Skeletal muscle satellite cell (primary cell): ENCODE measurements at regions not wholly inside any gene's neighbourhood (a gene's known extent, or its start where the extent isn't known, plus 50 kb on each side); places are given as distances from the start of the nearest gene placed in this dataset.
"Not testable (repeated sequence)": the region's sequence is repeated elsewhere in the genome, so short reads cannot be mapped to it uniquely, and the experiment has no call there.

Experiments
- H3K27me3 ChIP-seq: 2 replicates; pipeline ENCODE4 v1.7.0; 2013; ENCODE audit warnings: low read length; ENCODE audit not compliant: control insufficient read depth, insufficient read depth
- H3K36me3 ChIP-seq: 2 replicates; pipeline ENCODE4 v1.7.0; 2013; ENCODE audit warnings: mild to moderate bottlenecking, control low read depth, low read length; ENCODE audit not compliant: insufficient read depth
- H3K4me1 ChIP-seq: 2 replicates; pipeline ENCODE4 v1.7.0; 2013; ENCODE audit warnings: low read length; ENCODE audit not compliant: control insufficient read depth, insufficient read depth
- H3K4me2 ChIP-seq: 2 replicates; pipeline ENCODE4 v1.7.0; 2013; ENCODE audit warnings: mild to moderate bottlenecking, low read length
- H3K4me3 ChIP-seq: 2 replicates; pipeline ENCODE4 v1.7.0; 2013; ENCODE audit warnings: low read length
- H3K9ac ChIP-seq: 2 replicates; pipeline ENCODE4 v1.7.0; 2013; ENCODE audit warnings: mild to moderate bottlenecking, low read depth, low read length, moderate library complexity
- H3K9me3 ChIP-seq: replicated peaks from 2 replicates; pipeline ENCODE4 v1.7.0; 2013; ENCODE audit warnings: mild to moderate bottlenecking, control low read depth, low read length

GRCh38 chr5:130294798-130295197 is 390.5 kb downstream of the CHSY3 start:
- not testable (repeated sequence) for H3K27me3 ChIP-seq, H3K9ac ChIP-seq, H3K9me3 ChIP-seq, H3K4me1 ChIP-seq, H3K4me2 ChIP-seq, H3K36me3 ChIP-seq, H3K4me3 ChIP-seq

- no peaks in the 10 kb centered on the region for H3K27me3 ChIP-seq
- peaks cover 17% of the 10 kb centered on the region for H3K4me1 ChIP-seq
- no peak overlapping the region for H3K9ac ChIP-seq
Observed at GRCh38 chr5:130290219-130290618, 386.0 kb downstream of the CHSY3 start.

GRCh38 chr5:130289132-130290088 is 385.1 kb downstream of the CHSY3 start:
- Histone ChIP-seq H3K27me3 (no peaks in the 10 kb centered on the region), H3K4me3 (no peak overlapping the region), H3K4me1 (peaks cover 17% of the 10 kb centered on the region), H3K36me3 (no peaks in the 10 kb centered on the region), H3K9ac (no peak overlapping the region), H3K9me3 (no peaks in the 10 kb centered on the region), H3K4me2 (no peak overlapping the region)

More at GRCh38 chr5:130290219-130290618, 386.0 kb downstream of the CHSY3 start:
- no peak overlapping the region for H3K4me3 ChIP-seq
- no peaks in the 10 kb centered on the region for H3K36me3 ChIP-seq
- H3K9me3 ChIP-seq: no peaks in the 10 kb centered on the region
- no peak overlapping the region for H3K4me2 ChIP-seq

DNA sequence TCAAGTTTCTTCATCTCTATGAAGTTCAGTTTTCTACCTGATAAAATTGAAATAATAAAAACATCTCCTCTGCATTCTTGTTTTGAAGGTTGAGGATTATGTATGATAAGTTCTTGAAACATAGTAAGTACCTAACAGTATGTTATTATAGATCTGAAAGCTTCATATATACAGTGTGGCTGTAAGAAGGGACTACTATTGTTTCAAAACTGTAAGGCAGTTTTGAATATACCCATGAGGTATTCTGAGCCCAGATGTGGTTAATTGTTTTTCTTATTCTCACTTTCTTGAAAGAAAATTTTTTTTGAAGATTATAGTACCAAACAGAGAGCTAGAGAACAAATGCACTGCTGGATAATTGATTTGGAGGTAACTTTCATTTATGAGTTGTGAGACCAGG is 383.2 kb downstream of the CHSY3 start:
- no peaks in the 10 kb centered on the region for H3K36me3 ChIP-seq
- H3K4me1 ChIP-seq: peaks cover 19% of the 10 kb centered on the region

DNA sequence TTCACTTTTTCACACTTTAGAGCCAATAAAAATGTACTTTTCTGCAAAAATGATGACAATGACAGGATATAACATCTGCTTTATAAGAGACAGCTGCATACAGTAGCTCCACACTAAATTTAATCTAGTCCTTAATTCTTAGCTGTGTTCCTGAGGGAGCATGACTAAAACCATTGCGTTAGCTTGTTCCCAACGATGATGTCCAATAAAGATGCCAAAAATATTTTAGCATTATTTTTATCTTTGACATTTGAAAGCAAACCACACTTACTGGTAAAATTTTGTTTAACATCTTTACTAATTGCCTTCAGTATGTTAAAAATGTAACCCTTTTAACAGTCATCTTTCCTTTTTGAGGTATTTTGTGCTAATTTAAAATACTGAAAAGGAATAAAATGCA is 382.7 kb downstream of the CHSY3 start:
- no peak overlapping the region for H3K4me2 ChIP-seq
- peaks cover 23% of the 10 kb centered on the region for H3K4me1 ChIP-seq
- H3K9ac ChIP-seq: no peak overlapping the region
- H3K36me3 ChIP-seq: no peaks in the 10 kb centered on the region
- no peaks in the 10 kb centered on the region for H3K27me3 ChIP-seq
- H3K9me3 ChIP-seq: no peaks in the 10 kb centered on the region
- no peak overlapping the region for H3K4me3 ChIP-seq

More for the DNA sequence above, 383.2 kb downstream of the CHSY3 start:
- no peak overlapping the region for H3K4me3 ChIP-seq
- no peak overlapping the region for H3K9ac ChIP-seq
- H3K4me2 ChIP-seq: no peak overlapping the region
- H3K9me3 ChIP-seq: no peaks in the 10 kb centered on the region
- H3K27me3 ChIP-seq: no peaks in the 10 kb centered on the region

DNA sequence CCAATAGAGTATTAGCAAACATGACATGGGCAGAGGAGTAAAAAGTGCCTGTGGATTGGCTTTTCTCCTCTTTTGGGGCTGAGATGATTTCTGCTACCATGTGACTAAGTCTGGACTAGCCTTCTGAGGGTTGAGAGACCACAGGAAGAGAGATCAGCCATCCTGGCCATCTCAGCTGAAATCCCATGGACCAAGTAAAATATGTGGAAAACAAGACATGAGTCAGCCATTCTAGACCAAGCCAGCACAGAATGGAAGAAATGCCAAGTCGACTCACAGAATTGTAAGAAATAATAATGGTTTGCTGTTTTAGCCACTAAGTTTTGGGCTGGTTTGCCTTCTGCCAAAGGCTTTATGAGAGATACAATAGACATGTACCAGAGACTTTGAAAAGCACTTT is 377.8 kb downstream of the CHSY3 start:
- Histone ChIP-seq H3K4me3 (no peak overlapping the region), H3K36me3 (no peaks in the 10 kb centered on the region), H3K9me3 (no peaks in the 10 kb centered on the region), H3K27me3 (no peaks in the 10 kb centered on the region), H3K4me1 (peaks cover 31% of the 10 kb centered on the region), H3K4me2 (no peak overlapping the region), H3K9ac (no peak overlapping the region)

- Histone ChIP-seq H3K4me3 (no peak overlapping the region), H3K9me3 (no peaks in the 10 kb centered on the region), H3K4me2 (no peak overlapping the region), H3K9ac (no peak overlapping the region), H3K27me3 (no peaks in the 10 kb centered on the region), H3K4me1 (peaks cover 21% of the 10 kb centered on the region), H3K36me3 (no peaks in the 10 kb centered on the region)
Observed at GRCh38 chr5:130280528-130281217, 376.4 kb downstream of the CHSY3 start.

DNA sequence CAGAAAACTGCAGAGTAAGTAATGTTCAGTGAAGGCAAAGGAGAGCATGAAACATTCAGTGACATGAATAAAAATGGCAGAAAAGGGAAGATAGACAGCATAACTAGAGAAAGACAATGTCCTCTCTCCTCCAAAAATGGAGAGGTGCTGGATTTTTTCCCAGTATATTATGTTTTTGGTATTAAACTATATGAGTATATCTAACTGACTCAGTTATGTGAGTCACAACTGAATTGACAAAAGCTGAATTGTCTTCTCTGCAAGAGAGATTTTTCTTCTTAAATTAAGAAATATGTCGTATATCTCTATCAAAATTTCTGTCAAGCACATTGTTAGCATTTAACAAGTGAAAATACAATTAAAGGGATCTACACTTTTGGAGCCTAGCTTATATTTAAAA is 375.1 kb downstream of the CHSY3 start:
- Histone ChIP-seq H3K36me3 (no peaks in the 10 kb centered on the region), H3K9ac (no peak overlapping the region), H3K4me1 (peaks cover 21% of the 10 kb centered on the region), H3K4me3 (no peak overlapping the region), H3K4me2 (no peak overlapping the region), H3K27me3 (no peaks in the 10 kb centered on the region), H3K9me3 (no peaks in the 10 kb centered on the region)

DNA sequence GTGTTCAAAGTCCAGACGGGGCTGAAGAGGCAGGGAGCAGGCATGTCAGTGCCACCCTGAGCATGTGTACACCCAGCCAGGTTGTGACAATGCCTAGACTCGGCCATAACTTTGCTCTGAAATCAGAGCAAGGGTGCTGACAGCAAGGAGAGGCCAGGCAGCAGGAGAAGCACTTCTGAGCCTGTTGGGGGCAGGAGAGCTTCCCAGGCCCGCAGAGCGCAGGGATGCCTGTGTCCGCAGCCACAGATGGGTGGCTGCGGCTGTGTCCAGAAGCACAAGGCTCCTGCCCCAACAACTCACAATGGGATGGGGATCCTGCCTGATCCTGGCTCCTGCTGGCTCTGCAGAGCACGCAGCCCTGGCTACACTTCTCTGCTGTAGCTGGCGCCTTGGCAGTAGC is 373.9 kb downstream of the CHSY3 start:
- H3K27me3 ChIP-seq: no peaks in the 10 kb centered on the region
- no peak overlapping the region for H3K4me2 ChIP-seq
- no peak overlapping the region for H3K4me3 ChIP-seq
- no peaks in the 10 kb centered on the region for H3K9me3 ChIP-seq
- H3K36me3 ChIP-seq: no peaks in the 10 kb centered on the region
- H3K4me1 ChIP-seq: peaks cover 21% of the 10 kb centered on the region
- no peak overlapping the region for H3K9ac ChIP-seq

DNA sequence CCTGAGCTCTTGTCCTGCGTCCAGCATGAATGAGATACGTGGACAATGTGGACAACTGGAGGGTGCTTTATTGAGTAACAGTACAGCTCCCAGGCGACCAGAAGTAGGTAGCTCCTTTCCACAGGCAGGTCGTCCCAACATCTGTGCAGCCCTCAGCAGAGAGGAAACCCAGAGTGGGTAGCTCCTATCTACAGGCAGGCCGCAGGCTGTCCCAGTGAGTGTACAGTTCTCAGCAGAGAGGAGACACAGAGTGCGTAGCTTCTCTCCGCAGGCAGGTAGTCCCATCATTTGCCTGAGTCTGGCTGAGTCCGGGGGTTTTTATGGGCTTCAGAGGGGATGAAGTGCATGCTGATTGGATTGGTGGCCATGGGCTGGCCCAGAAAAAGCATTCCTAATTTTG is 373.3 kb downstream of the CHSY3 start:
- Histone ChIP-seq H3K36me3 (no peaks in the 10 kb centered on the region), H3K4me2 (no peak overlapping the region), H3K4me1 (peaks cover 20% of the 10 kb centered on the region), H3K27me3 (no peaks in the 10 kb centered on the region), H3K4me3 (no peak overlapping the region), H3K9me3 (no peaks in the 10 kb centered on the region), H3K9ac (no peak overlapping the region)

GRCh38 chr5:130277002-130277401 is 372.7 kb downstream of the CHSY3 start:
- H3K4me2 ChIP-seq: no peak overlapping the region
- no peak overlapping the region for H3K4me3 ChIP-seq
- no peaks in the 10 kb centered on the region for H3K27me3 ChIP-seq
- no peaks in the 10 kb centered on the region for H3K9me3 ChIP-seq
- H3K36me3 ChIP-seq: no peaks in the 10 kb centered on the region
- no peak overlapping the region for H3K9ac ChIP-seq
- peaks cover 15% of the 10 kb centered on the region for H3K4me1 ChIP-seq
